ENCODE measurements at regions not wholly inside any gene's neighbourhood (a gene's known extent, or its start where the extent isn't known, plus 50 kb on each side); places are given as distances from the start of the nearest gene placed in this dataset.

- DNase-seq, result no peak
These were observed 251.8 kb downstream of the TBX15 start for GRCh38 chr1:118736322-118736721.

DNA sequence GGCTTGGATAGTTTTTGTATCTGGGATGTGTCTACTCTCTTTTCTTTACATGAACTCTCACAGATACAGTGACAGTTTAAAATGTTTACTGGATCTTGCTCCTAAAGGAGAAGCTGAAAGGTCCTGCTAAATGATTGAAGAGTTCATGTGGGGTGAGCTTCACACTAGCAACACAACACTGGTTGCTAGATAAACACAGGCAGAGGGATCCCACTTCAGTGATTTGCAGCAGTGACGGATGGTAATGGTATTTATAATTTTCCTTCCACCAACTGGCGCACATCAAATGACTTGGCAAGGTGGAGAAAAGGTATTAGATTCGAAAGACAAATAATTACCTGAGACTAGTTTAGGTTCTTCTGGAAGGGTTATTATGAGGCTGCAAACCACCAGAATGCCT, 270.2 kb downstream of the TBX15 start:
- DNase-seq, result no peak

GRCh38 chr1:118716775-118717174, 271.4 kb downstream of the TBX15 start:
- no peak for DNase-seq

- DNase-seq, result no peak
These were observed 276.8 kb downstream of the TBX15 start for GRCh38 chr1:118711356-118711755.

DNA sequence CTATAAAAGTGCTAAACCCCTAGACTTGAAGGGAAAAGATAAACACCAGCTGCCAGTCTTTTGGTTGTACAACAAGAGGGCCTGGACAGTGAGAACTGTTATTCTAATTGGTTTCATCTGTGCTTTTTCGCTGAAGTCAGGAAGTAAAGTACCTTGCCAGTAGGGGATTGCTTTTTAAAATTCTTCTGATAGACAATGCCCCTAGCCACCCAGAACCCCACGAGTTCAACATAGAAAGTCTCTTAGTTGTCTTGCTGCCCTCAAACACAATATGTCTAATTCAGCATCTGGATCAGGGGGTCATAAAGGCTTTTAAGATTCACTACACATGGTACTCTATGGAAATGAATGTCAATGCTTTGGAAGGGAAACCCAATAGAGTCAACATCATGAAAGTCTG, 289.2 kb downstream of the TBX15 start:
- DNase-seq, result no peak

GRCh38 chr1:118692143-118692542, 296.0 kb downstream of the TBX15 start:
- DNase-seq, result no peak

- DNase-seq, result no peak
These were observed 299.3 kb downstream of the TBX15 start for GRCh38 chr1:118688891-118689290.

DNA sequence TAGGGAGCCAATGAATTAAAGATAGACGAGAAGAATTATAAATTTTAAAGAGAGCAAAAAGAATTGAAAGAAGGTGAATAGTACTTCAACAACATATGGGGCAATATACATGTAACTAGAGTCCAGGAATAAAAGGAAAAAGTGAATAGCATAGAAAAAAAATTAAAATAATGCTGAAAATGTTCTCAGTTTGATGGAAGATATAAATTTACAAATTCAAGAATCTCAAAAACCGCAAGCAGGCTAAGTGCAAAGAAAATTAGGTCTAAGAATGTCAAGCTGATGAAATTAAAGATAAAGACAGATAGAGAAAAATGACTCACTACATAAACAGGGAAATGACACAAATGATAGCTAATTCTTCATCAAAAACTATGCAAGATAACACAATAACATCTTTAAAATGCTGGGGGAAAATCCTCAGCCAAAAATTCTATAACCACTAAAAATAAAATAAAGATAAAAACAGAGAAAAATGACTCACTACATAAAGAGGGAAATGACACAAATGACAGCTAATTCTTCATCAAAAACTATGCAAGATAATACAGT, 326.3 kb downstream of the TBX15 start:
- no peak for DNase-seq

DNA sequence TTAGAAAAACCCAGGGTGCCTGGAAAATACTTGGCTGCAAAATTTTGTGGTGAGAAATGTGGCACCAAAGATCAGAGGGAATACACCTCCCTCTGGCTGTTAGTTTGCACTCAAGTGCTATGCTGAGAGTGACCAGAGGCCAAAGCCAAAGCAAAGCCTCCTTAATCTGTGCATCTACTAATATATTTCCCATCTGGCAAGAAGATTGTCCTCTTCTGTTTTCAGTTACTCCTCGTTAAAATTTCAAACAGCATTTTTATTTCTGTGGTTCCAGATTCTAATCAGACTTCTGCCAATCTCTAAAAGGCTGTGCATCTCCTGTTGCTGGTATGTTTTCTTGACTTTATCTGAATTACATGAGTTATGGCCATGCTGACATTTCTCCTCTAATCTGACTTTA, 327.4 kb downstream of the TBX15 start:
- DNase-seq, result no peak

GRCh38 chr1:118659646-118660045, 328.5 kb downstream of the TBX15 start:
- no peak for DNase-seq

DNA sequence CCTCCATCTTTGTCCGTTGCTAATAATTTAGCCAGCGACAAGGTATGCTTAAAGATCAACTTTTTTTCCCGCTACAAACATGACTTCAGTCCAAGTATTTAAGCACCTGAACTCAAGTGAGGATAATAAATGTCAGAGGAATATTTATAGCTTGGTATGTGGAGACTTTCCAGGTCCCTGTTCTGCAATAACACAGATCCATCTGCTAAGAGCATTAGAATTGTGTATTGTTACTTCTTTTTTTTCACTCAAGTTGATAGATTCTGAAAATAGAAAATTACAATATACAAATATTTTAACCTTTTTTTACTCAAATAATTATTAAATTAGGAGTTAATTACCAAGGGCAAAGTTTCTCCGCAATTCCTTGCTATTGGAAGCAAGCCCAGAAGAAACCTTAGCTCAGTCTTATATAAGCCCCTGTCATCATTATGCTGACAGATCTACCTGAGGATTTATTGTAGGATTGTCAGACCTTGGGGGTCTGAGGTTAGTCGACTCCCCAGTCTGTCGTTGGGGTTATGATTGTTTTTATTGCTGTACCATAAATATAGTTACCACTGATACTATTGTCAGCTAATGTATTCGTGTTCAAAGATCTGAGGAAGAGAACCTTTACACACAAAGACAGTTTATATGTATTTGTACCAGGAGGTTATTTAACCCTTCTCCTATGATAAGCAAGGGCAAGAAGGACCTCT, 337.9 kb downstream of the TBX15 start:
- DNase-seq, result no peak

DNA sequence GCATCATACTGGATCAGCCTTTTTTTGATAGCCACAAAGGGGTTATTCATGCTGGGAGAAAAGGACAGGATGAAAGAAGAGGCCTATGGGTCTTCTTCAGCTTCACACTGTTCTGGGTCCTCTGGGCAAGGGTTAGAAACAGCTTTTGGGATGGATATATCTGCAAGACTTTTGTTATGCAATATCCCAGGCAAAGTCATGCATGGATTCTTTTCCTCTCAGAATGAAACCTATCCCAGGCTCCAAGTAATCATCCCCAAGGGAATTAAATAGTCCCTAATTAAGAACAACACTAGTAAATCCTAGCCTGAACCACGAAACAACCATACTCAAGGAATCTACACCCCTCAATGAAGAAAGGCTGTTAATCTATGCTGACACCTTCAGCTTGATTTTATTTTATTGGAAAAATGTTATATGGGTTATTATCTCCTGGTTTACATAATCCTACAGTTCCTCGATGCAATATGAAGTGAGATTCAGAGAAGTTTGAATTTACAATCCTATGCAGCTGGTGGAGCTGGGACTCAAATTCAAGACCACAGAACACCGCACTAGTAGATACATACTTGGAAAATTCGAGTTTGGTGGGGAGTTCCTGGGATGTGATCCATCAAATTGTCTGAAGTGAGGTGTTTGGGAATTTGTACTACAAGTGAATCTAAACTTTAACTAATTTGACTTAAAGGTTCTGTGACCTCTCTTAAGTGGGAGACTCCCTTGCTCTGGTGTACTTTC, 338.6 kb downstream of the TBX15 start:
- no peak for DNase-seq

- no peak for DNase-seq
These were observed 352.1 kb downstream of the TBX15 start for GRCh38 chr1:118636004-118636403.

GRCh38 chr1:118627435-118627834, 360.7 kb downstream of the TBX15 start:
- no peak for DNase-seq

DNA sequence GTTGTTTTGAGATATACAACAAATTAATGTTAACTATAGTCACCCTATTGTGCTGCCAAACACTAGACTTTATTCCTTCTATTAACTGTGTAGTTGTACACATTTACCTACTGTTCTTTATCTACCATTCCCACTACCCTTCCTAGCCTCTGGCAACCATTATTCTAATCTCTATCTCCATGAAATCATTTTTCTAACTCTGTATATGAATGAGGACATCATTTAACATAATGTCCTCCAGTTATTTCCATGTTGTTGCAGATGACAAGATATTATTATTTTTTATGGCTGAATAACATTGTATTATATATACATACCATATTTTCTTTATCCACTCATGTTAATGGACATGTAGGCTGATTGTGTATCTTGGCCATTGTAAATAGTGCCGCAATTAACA, 366.3 kb downstream of the TBX15 start:
- DNase-seq, result no peak

GRCh38 chr1:118618618-118619340, 369.4 kb downstream of the TBX15 start:
- no peak for DNase-seq

DNA sequence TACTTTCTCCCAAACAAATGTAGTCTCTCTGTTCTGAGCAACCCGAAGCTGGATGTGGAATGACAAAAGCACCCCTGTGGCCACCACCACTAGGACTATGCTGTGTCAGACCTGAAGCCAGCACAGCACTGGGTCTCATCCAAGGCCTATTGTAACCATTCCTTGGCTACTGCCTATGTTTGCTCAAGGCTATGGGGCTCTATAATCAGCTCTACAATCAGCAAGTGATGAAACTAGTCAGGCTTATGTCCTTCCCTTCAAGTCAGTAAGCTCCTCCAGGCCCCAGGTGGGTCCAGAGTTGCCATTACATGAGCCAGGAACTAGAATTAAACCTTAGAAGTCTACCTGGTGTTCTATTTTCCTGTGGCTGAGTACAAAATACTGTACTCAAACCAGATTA, 370.2 kb downstream of the TBX15 start:
- DNase-seq, result no peak

- no peak for DNase-seq
These were observed 373.1 kb downstream of the TBX15 start for GRCh38 chr1:118615066-118615465.

- no peak for DNase-seq
These were observed 398.8 kb downstream of the TBX15 start for GRCh38 chr1:118589238-118589846.

DNA sequence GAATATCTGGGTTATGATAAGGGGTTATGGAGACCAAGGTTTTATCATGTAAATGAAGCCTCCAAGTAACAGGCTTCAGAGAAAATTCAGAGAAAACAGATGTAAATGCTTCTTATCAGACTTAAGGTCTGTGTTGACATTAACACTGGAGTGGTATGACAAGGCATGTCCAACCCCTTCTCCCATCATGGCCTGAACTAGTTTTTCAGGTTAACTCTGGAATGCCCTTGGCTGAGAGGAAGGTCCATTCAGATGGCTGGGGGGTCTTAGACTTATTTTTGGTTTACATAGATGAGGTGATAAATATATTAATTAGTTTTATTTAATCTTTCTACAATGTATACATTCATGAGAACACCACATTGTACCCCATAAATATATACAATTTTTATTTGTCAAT, 399.6 kb downstream of the TBX15 start:
- no peak for DNase-seq

- DNase-seq, result no peak
These were observed 393.2 kb upstream of the SPAG17 start for GRCh38 chr1:118578276-118578675.

DNA sequence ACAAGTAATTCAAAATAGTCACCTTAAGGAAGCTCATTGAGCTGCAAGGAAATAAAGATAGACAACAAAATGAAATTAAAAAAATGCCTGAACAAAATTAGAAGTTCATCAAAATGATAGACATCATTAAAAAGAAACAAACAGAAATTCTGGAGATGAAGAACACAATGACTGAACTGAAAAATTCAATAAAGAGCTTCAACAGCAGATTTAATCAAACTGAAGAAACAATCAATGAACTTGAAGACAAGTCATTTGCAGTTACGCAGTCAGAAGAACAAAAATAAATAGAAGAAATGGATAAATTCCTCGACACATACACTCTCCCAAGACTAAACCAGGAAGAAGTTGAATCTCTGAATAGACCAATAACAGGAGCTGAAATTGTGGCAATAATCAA, 390.0 kb upstream of the SPAG17 start:
- no peak for DNase-seq
